ENCODE measurements at regions not wholly inside any gene's neighbourhood (a gene's known extent, or its start where the extent isn't known, plus 50 kb on each side); places are given as distances from the start of the nearest gene placed in this dataset.
"Not testable (repeated sequence)": the region's sequence is repeated elsewhere in the genome, so short reads cannot be mapped to it uniquely, and the experiment has no call there.

GRCh38 chr3:106103383-106103782 lies 234.6 kb upstream of the CBLB start:
- H3K27ac ChIP-seq (replicated peaks): no peak overlapping the region
- peak in 1 of 2 experiments; percentile 27 for DNase-seq (ENCODE audit: low read depth in 1 of 2, low spot score in 1 of 2)
- H3K4me3 ChIP-seq (replicated peaks; ENCODE audit: insufficient read depth, low read length): no peak overlapping the region
- TF ChIP-seq SPI1 (IDR thresholded peaks at IDR 0.05; ENCODE audit: borderline replicate concordance, low read depth) (no peak), POLR2AphosphoS5 (IDR thresholded peaks at IDR 0.05; ENCODE audit: low read depth) (no peak), CTCF (IDR thresholded peaks at IDR 0.05; ENCODE audit: insufficient read depth, low read length) (no peak), GABPA (IDR thresholded peaks at IDR 0.05; ENCODE audit: low read depth) (no peak), REST (IDR thresholded peaks at IDR 0.05; ENCODE audit: insufficient replicate concordance, low read depth) (no peak)
- no peaks in the 10 kb centered on the region for H3K27me3 ChIP-seq (ENCODE audit: insufficient read depth, poor library complexity, severe bottlenecking)

GRCh38 chr3:106104078-106104477 lies 235.3 kb upstream of the CBLB start:
- Histone ChIP-seq H3K27me3 (ENCODE audit: insufficient read depth, poor library complexity, severe bottlenecking) (no peaks in the 10 kb centered on the region), H3K27ac (replicated peaks) (no peak overlapping the region), H3K4me3 (replicated peaks; ENCODE audit: insufficient read depth, low read length) (no peak overlapping the region)
- no peak for DNase-seq (ENCODE audit: low read depth in 1 of 2, low spot score in 1 of 2)
- TF ChIP-seq GABPA (IDR thresholded peaks at IDR 0.05; ENCODE audit: low read depth) (no peak), CTCF (IDR thresholded peaks at IDR 0.05; ENCODE audit: insufficient read depth, low read length) (no peak), REST (IDR thresholded peaks at IDR 0.05; ENCODE audit: insufficient replicate concordance, low read depth) (no peak), POLR2AphosphoS5 (IDR thresholded peaks at IDR 0.05; ENCODE audit: low read depth) (no peak), SPI1 (IDR thresholded peaks at IDR 0.05; ENCODE audit: borderline replicate concordance, low read depth) (no peak)

- DNase-seq (ENCODE audit: low read depth in 1 of 2, low spot score in 1 of 2): no peak
- Histone ChIP-seq H3K27ac (replicated peaks) (no peak overlapping the region), H3K27me3 (ENCODE audit: insufficient read depth, poor library complexity, severe bottlenecking) (no peaks in the 10 kb centered on the region), H3K4me3 (replicated peaks; ENCODE audit: insufficient read depth, low read length) (no peak overlapping the region)
- TF ChIP-seq POLR2AphosphoS5 (IDR thresholded peaks at IDR 0.05; ENCODE audit: low read depth) (no peak), SPI1 (IDR thresholded peaks at IDR 0.05; ENCODE audit: borderline replicate concordance, low read depth) (no peak), CTCF (IDR thresholded peaks at IDR 0.05; ENCODE audit: insufficient read depth, low read length) (no peak), REST (IDR thresholded peaks at IDR 0.05; ENCODE audit: insufficient replicate concordance, low read depth) (no peak), GABPA (IDR thresholded peaks at IDR 0.05; ENCODE audit: low read depth) (no peak)
Observed at GRCh38 chr3:106108925-106109324, 240.1 kb upstream of the CBLB start.

- not testable (repeated sequence) for DNase-seq (ENCODE audit: low read depth in 1 of 2, low spot score in 1 of 2); H3K27ac ChIP-seq (replicated peaks); H3K4me3 ChIP-seq (replicated peaks; ENCODE audit: insufficient read depth, low read length); H3K27me3 ChIP-seq (ENCODE audit: insufficient read depth, poor library complexity, severe bottlenecking)
Observed at GRCh38 chr3:106112561-106112960, 243.7 kb upstream of the CBLB start.

Data from HL-60 (cell line).